Panc1 (cell line): ENCODE measurements at regions not wholly inside any gene's neighbourhood (a gene's known extent, or its start where the extent isn't known, plus 50 kb on each side); places are given as distances from the start of the nearest gene placed in this dataset.

Source experiments
- ATAC-seq: fragments of 200-7000 bp; cut with Tn5 transposase; 2 replicates; pipeline ENCODE4 v1.9.1; 2020; ENCODE audit warnings: mild to moderate bottlenecking, moderate library complexity
- BruUV-seq: library from RNA; stranded (reverse); fragments of 400-500 nt; replicated peaks from 2 replicates; lab custom pipeline; 2021; lab: Mats Ljungman, UMichigan
- CTCF ChIA-PET: fragments of 300-600 bp; sonication (Branson Sonifier 250); formaldehyde crosslinking; loops from one replicate; lab custom pipeline; 2022; ENCODE audit warnings: antibody characterized with exemption; lab: Charles Lee
- POLR2A ChIA-PET: fragments of 300-600 bp; sonication (Branson Sonifier 250); formaldehyde crosslinking; loops from one replicate; lab custom pipeline; 2022; ENCODE audit warnings: antibody characterized with exemption; lab: Charles Lee
- DNase-seq: peaks from one replicate; pipeline ENCODE4 v3.0.0-alpha.2; 2010; ENCODE audit warnings: low read depth, low spot score
- H3K27ac ChIP-seq: 2 replicates; pipeline ENCODE4 v1.5.1; 2011; ENCODE audit warnings: mild to moderate bottlenecking, low read length, inconsistent platforms
- H3K27me3 ChIP-seq: fragments of 200-500 bp; sonication (Bioruptor generic); 2 replicates; pipeline ENCODE4 v1.6.0; 2014; ENCODE audit warnings: low read length, inconsistent platforms; ENCODE audit not compliant: control insufficient read depth, insufficient read depth
- H3K36me3 ChIP-seq: fragments of 200-500 bp; sonication (Bioruptor generic); 2 replicates; pipeline ENCODE4 v1.5.1; 2014; ENCODE audit warnings: inconsistent platforms, mild to moderate bottlenecking, low read length, moderate library complexity; ENCODE audit not compliant: control insufficient read depth, insufficient read depth
- H3K4me1 ChIP-seq: 2 replicates; pipeline ENCODE4 v1.5.1; 2011; ENCODE audit warnings: inconsistent platforms, mild to moderate bottlenecking, low read length, moderate library complexity; ENCODE audit not compliant: control insufficient read depth, insufficient read depth
- H3K4me3 ChIP-seq, 2 experiments: 2 replicates each; pipeline ENCODE4 v1.5.1; 2011 to 2012; ENCODE audit warnings: low read depth in 2 of 2, low read length in 2 of 2, mild to moderate bottlenecking in 2 of 2, inconsistent platforms in 1 of 2, moderate library complexity in 1 of 2
- H3K9me3 ChIP-seq: fragments of 200-500 bp; sonication (Bioruptor generic); 2 replicates; pipeline ENCODE4 v1.5.1; 2014; ENCODE audit warnings: low read depth, mild to moderate bottlenecking, inconsistent platforms, low read length, moderate library complexity; ENCODE audit not compliant: control insufficient read depth, insufficient read depth
- CTCF ChIP-seq: fragments of 450-650 bp; IDR thresholded peaks from 2 replicates; pipeline ENCODE4 v1.5.1; 2017; ENCODE audit warnings: mild to moderate bottlenecking
- POLR2AphosphoS5 ChIP-seq: IDR thresholded peaks from 2 replicates; pipeline ENCODE4 v1.6.1; 2012; ENCODE audit warnings: mild to moderate bottlenecking, low read depth, low read length, moderate library complexity
- REST ChIP-seq, 2 experiments: IDR thresholded peaks; 2 replicates each; pipeline ENCODE4 v1.6.1; 2011 to 2012; ENCODE audit warnings: low read depth in 2 of 2, control low read depth in 1 of 2, low read length in 1 of 2, mild to moderate bottlenecking in 1 of 2, moderate library complexity in 1 of 2; ENCODE audit not compliant: insufficient read depth in 1 of 2
- SIN3A ChIP-seq: IDR thresholded peaks from 2 replicates; pipeline ENCODE4 v1.6.1; 2012; ENCODE audit warnings: low read depth, mild to moderate bottlenecking, low read length, moderate library complexity, borderline replicate concordance; ENCODE audit not compliant: insufficient read depth
- TCF7L2 ChIP-seq: IDR thresholded peaks from 2 replicates; pipeline ENCODE4 v1.6.1; 2011; ENCODE audit warnings: mild to moderate bottlenecking, low read depth, low read length, inconsistent platforms
- in situ Hi-C: cut with HindIII; loops from 2 replicates; pipeline ENCODE4 v1.10.0; 2016; ENCODE audit warnings: low sequenced_read_pairs, low pct_unique_long_range_greater_than_20kb
- intact Hi-C: fragments of 100-400 bp; cut with micrococcal nuclease; formaldehyde crosslinking; loops from one replicate; pipeline ENCODE4 v1.10.0; 2022; ENCODE audit not compliant: unreplicated experiment

- ChIA-PET POLR2A (interaction anchor here (0.7 kb wide), 1 partner anchor 158 kb away, joined by 3 read pairs; no protein-coding TSS in a partner anchor), CTCF (no interaction called here)
- ATAC-seq (no peak), DNase-seq (no peak)
- BruUV-seq = no TSS peak
- no peaks in the 10 kb centered on the region for H3K36me3 ChIP-seq
- H3K4me3 ChIP-seq = no peak overlapping the region
- no peaks in the 10 kb centered on the region for H3K4me1 ChIP-seq
- no peaks in the 10 kb centered on the region for H3K9me3 ChIP-seq
- no peaks in the 10 kb centered on the region; the same call in 1 of the 2 replicates for H3K27me3 ChIP-seq
- H3K27ac ChIP-seq = no peak overlapping the region
- TF ChIP-seq CTCF (no peak), TCF7L2 (no peak), REST (IDR thresholded peaks at IDR 0.05; ENCODE audit: insufficient read depth in 1 of 2, low read depth in 2 of 2, low read length in 1 of 2) (no peak), POLR2AphosphoS5 (no peak), SIN3A (no peak)
- in situ Hi-C loops = no loop called here
- intact Hi-C loops = no loop called here
Measured at GRCh38 chr5:5685737-5686136, 263.3 kb downstream of the ICE1 start.

GRCh38 chr5:5683174-5683573 lies 260.7 kb downstream of the ICE1 start:
- no peak for ATAC-seq
- DNase-seq = no peak
- Histone ChIP-seq H3K4me3 (no peak overlapping the region), H3K9me3 (no peaks in the 10 kb centered on the region), H3K27ac (no peak overlapping the region), H3K36me3 (no peaks in the 10 kb centered on the region), H3K4me1 (no peaks in the 10 kb centered on the region), H3K27me3 (no peaks in the 10 kb centered on the region)
- ChIA-PET CTCF (no interaction called here), POLR2A (no interaction called here)
- in situ Hi-C loops (no loop called here), intact Hi-C loops (no loop called here)
- no peak for TF ChIP-seq REST (IDR thresholded peaks at IDR 0.05; ENCODE audit: insufficient read depth in 1 of 2, low read depth in 2 of 2, low read length in 1 of 2)
- TF ChIP-seq POLR2AphosphoS5 = no peak
- no peak for TF ChIP-seq SIN3A
- TF ChIP-seq CTCF = no peak
- no peak for TF ChIP-seq TCF7L2
- BruUV-seq = no TSS peak
